HG03060 (cell line): ENCODE measurements at regions not wholly inside any gene's neighbourhood (a gene's known extent, or its start where the extent isn't known, plus 50 kb on each side); places are given as distances from the start of the nearest gene placed in this dataset.

ENCODE experiments used
- ATAC-seq: cut with Tn5 transposase; IDR thresholded peaks from one replicate; pipeline ENCODE4 v1.9.1; 2021; ENCODE audit warnings: low read depth, moderate number of reproducible peaks; ENCODE audit not compliant: unreplicated experiment

DNA sequence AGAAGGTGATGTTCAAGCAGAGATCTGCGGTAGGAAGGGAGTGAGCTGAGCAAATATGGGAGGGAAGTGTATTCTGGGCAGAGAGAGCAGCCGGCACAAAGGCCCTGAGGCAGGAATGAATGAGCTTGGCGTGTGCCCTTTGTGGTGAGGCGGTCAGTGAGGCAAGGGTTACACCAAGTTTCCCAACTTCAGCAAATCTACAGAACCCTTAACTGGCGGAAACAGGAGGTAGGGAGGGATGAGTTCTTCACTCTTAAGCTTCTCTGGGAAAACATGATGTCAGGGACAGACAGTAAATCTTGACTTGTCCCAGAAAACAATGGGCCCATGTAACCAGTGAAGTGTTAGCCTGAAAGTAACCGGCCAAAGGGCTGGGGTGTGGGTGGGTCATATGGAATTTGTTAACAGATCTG is 97.1 kb upstream of the PTPN1 start:
- no peak for ATAC-seq

DNA sequence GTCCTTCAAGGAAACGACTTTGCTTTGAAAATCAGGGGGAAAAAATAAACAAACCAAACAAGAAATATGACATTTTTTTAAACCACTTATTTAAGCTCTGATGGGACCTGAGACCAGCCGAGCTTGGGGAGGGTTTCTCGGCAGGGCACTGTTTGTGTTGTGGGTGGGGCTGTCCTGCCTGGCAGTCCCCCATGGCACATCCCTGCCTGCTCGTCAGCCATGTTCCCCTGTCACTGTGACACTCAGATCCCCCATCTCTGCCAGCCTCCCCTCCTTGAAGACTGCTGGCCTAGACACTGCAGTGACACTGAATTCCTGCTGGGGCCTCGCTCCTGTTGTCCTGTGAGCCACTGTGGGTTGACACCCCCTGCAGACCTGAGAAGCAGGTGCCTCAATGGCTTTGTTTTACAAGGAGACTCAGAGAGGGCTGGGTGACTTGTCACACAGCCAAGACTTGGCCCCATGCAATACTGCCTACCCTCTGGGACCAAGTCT is 95.1 kb upstream of the PTPN1 start:
- no peak for ATAC-seq

DNA sequence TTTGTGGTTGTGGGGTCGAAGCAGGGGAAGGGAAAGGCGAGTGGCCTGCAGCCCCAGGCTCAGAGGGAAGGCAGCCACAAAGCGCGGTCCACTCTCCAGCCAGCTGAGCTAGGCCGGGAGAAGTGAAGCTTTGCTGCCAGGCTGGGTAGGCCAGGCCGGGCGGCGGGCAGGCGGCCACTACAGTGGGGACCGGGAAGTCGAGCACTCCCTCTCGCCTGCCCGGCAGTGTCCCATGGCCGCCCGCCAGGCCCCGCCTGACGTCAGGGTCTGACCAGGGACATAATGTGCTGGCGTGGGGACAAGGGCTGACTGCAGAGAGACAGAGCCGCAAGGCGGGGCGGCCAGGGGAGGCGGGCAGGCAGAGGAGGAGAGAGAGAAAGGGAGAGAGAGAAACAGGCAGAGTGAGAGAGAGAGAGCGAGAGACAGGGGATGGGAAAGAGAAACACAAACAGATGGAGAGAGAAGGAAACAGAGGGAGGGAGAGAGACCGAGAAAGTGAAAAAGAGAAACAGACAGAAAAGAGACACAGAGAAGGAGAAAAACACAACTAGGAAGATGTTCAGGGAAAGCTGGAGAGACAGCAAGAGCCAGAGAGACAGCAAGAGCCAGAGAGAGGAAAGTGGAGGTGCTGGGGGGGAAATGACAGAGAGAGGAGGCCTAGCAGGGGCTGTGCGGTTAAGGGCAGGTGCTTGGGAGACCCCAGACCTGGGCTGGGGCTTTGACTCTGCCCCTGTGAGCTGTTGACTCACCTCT is 94.5 kb upstream of the PTPN1 start:
- ATAC-seq = no peak

DNA sequence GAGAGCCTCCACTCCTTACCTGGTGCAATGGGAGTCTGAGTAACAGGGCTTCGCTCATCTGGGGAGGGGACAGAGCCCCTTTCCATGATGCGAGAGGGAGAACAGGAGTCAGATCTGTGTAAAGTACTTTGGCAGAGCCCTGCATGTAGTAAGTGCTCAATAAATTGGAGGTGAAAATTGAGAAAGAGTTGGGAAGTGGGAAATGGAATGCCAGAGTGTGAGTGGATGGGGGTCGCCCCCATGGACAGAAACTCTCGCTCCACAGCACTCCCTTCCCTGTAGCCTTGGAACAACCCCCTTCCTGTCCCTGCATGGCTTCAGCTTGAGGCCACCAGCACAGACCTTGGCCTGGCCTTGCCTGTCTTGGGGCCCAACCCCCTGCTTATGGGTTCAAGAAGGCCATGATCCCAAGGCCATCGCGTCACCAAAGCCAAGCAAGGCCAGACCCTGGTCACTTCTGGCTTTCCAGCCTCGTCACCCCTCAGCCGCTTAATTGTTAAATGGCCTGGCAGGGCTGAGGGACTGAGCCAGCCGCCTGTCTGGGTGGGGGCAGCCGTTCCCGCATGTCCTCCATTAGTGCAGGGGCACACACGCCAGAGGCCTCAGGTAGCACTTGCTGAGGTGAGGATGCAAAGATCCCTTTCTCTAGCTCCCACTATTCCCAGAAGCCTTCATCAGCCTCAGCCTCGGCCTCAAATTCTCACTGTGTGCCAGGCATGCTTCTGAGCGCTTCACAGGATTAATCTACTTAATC is 93.7 kb upstream of the PTPN1 start:
- ATAC-seq = no peak

DNA sequence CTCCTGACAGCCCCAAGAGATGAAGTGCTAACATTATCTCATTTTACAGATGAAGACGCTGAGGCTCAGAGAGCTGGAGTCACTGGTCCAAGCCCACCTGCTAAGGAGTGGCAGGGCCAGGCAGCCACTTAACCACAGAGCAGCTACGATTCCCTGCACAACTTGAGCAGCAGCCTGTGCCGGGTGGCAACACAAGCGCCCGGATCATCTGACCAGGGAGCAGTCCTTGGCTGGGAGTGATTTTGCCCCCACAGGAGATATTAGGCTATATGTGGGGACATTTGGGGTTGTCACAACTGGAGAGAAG is 93.2 kb upstream of the PTPN1 start:
- no peak for ATAC-seq

DNA sequence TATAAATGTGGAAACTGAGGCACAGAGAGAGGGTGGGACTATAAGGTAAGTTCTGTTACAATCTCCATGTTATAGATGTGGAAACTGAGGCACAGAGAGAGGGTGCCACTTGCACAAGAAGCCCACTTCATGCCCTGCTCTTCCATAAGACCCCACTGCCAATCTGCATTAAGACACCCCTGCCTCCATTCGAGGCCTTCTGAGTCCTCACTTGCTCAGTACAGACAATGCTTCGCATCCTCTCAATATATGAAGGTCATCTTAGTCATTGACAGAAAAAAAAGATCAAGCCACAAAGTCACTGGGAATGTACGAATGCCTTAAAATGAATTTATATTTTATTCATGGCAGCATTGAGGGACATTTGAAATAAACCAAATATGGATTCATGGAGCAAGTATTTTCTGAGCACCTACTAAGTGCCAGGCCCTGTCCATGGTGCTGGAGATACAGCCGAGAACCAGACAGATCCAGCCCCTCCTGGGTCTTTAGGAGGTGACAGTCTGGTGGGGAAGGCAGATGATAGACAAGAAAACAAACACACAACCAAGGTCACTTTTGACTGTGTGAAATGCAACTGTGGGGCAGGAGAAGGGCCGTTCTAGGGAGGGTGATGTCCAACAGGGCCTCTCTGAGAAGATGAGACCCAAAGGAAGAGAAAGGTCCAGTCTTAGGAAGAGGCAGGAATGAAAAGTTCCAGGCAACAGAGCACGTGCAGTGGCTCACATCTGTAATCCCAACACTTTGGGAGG is 92.5 kb upstream of the PTPN1 start:
- ATAC-seq = no peak

DNA sequence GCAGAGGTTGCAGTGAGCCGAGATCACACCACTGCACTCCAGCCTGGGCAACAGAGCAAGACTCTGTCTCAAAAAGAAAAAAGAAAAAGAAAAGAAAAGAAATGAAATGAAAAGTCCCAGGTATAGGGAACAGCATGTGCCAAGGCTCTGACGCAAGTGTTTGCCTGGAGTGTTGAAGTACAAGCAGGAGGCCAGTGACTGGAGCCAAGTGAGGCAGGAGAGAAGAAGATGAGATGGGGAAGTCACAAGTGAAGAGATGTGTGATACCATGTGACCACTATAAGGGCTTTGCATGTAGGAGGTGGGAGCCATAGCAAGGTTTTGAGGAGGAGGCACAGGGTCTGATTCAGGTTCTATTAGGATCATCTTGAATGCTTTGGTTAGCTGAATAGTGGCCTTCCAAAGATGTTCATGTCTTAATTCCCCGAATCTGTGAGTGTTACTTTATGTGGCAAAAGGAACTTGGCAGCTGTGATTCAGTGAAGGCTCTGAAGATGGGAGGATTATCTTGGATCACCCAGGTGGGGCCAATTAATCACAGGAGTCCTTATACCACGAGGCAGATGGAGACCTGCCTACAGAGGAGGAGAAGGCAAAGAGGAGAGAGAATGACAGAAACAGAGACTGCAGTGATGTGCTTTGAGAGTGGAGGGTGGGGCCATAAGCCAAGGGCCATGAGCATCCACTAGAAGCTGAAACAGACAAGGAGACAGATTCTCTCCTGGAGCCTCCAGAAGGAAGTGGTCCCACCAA is 91.1 kb upstream of the PTPN1 start:
- ATAC-seq = no peak

GRCh38 chr20:50420380-50420779 is 89.8 kb upstream of the PTPN1 start:
- ATAC-seq = no peak

DNA sequence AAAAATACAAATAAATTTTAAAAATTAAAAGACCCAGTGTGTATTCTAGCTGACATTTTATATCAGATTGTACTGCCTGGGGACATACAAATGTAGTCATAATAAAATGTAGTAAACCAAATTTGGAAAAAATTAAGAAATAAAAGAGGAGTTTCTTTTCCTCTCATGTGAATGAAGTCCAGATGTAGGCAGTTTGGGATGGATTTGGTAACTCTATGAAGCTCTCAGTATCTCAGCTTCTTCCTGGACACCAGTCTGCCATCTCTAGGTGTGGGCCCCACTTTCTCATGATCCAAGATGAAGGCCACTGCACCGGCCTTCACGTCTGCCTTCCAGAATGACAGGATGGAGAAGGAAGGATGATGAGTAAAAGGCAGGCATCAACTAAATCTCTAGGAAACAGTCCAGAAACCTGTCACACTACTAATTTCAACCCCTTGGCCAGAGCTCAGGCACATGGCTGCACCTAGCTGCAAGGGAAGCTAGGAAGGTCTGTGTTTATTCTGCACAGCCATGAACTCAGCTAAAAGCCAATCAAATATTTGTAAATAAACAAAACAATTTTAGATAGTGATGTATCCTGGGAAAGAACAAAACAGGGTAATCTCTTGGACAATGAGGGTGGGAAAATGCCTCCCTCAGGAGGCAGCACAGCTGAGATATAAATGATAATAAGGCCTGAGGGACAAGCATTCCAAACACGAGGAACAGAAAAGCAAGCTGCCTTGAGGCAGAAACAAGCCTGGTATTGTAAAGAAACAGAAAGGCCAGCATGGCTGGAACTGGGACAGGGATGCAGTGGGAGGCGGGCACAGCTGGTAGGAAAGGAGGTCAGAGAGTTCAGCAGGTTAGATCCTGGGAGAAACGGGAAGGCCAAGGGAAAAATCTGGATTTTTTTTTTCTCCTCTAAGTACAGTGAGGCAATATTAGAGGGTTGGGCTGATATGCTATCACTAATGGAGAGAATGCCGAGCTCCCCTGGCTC is 88.5 kb upstream of the PTPN1 start:
- no peak for ATAC-seq

- ATAC-seq = no peak
Observed at GRCh38 chr20:50423758-50424157, 86.4 kb upstream of the PTPN1 start.

DNA sequence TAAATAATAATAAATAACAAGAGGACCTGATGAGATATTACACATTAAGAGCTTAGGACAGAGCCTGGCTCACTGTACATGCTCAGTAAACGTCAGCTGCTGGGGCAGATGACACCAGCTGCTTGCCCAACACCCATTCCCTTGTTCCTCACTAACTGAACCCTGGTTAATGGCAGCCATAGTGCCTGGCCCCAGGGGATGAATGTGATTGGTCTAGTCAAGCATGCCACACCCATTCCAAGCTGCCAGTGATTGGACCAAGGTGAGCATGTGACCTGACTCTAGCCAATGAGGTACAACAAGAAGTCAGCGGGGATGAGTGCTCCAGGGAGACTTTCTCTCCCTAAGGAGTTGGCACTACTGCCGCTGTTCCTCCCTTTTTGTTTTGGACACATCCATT is 85.1 kb upstream of the PTPN1 start:
- no peak for ATAC-seq

- no peak for ATAC-seq
Observed at GRCh38 chr20:50426866-50427718, 83.1 kb upstream of the PTPN1 start.

DNA sequence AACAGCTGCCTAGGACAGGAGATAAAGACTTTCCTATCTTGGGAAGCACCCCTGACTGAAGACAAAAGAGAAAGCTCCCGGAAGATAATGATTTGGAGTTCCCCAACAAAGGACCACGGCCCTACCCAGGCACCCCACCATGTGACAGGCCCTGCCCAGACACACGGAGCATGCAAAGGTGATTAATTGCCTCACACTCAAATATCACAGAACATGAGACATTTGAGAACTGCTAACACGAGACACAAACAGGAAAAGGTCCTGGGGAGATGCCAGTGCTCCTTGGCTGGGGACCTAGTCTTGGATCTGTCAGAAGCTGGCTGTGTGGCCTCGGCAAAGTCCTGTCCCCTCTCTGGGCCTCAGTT is 82.5 kb upstream of the PTPN1 start:
- no peak for ATAC-seq

- ATAC-seq = no peak
Observed at GRCh38 chr20:50428097-50428828, 81.9 kb upstream of the PTPN1 start.

DNA sequence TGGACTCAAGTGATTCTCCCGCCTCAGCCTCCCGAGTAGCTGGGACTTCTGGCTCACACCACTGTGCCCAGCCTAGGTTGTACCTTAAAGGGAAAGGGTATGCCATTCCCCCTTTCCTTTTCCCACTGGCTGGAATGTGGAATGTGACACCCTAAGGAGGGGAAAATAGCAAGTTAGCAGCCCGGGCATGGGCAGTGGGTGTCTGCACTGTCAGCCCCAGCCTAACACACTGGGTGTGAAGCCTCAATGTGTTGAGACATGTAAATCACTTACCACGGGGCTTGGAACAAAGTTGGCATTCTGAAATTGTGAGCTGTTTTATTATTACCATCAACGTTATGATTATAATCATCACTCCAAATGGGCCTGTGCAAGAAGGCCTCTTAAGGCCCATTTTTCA is 80.8 kb upstream of the PTPN1 start:
- ATAC-seq = no peak

DNA sequence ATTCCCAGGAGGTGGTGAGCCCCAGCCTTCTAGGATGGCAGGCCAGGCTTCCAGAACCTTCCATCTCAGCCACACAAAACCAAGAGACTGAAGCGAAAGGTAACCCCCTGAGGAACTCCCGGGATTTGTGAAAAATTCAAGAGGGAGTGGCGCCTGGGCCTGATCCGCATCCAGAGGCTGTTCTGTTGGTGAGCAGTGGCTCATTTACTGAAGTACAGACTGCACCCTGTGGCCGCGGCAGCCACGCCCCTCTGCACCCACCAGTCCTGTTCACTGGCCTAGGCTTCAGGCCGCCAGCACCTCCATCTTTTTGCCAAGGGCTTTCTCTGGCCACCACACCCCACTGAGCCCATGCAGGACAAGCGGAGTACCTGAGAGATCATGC is 79.1 kb upstream of the PTPN1 start:
- no peak for ATAC-seq

DNA sequence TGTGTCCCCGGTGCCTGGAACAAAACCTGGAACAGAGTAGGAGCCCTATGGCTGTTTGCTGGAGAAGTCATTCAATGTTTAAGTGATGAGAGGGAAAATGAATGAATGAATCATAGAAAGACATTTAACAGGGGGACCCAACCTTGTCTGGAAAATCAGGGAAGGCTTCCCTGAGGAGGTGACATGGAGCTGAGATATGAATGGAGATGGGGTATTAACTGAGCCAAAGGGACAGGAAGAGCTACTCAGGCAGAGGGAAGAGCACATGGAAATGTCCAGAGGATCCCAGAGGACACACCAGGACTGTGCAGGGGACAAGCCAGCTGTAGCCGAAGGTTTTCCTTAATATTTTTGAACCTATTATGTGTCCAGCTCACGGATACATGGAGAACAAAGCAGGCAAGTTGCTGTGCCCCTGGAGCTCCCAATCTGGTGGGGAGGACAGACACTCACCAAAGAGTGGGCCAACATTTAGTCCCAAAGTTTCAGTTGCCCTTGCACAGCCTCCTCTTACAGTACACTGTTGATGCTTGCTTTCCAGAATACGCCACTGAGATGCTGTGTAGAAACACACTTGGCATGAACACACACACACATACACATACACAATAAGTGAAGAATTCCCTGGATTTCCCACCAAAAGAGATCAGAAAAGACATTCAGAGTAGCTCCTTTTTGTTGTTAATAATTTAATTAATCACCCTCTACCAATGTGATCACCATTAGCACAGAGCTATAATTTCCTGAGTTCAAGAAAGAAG is 77.0 kb upstream of the PTPN1 start:
- ATAC-seq = no peak

DNA sequence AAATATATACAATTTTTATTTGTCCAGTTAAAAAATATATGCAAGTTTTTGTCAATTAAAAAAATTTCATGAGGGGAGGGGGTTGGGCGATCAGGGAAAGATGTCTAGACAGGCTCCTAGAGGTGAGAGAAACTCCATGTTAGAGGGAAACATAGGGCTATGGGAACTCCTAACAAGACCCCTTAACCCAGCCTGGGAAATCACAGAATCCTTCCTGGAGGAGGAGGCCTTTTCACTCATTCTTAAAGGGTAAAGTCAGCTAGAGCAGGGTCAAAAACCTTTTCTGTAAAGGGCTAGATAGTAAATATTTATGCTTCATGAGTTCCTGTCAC is 75.9 kb upstream of the PTPN1 start:
- no peak for ATAC-seq
